Esophagus muscularis mucosa (tissue), 4 donors: ENCODE measurements at regions not wholly inside any gene's neighbourhood (a gene's known extent, or its start where the extent isn't known, plus 50 kb on each side); places are given as distances from the start of the nearest gene placed in this dataset.
A peak's percentile ranks its signal among the peaks of the same experiment; 100 is the strongest.

Source experiments
- DNase-seq: peaks from one replicate; pipeline ENCODE4 v3.0.0-alpha.2; 2017; ENCODE audit errors: extremely low spot score
- H3K27ac ChIP-seq, 4 donors: fragments of 200-600 bp; sonication (generic); replicated peaks in 1 of 4; 1 replicate in 3 of 4; 2 replicates in 1 of 4; pipeline ENCODE4 v1.5.1; 2016 to 2019; ENCODE audit warnings: mild to moderate bottlenecking in 1 of 4
- H3K27me3 ChIP-seq, 4 donors: fragments of 200-600 bp; sonication (generic); one replicate each; pipeline versions ENCODE4 v1.5.1 to v1.6.0; 2016 to 2019
- H3K36me3 ChIP-seq, 4 donors: fragments of 200-600 bp; sonication (generic); one replicate each; pipeline ENCODE4 v1.5.1; 2016 to 2019
- H3K4me1 ChIP-seq, 4 donors: fragments of 200-600 bp; sonication (generic); one replicate each; pipeline ENCODE4 v1.5.1; 2016 to 2019
- H3K4me3 ChIP-seq, 4 donors: fragments of 200-600 bp; sonication (generic); 1 replicate in 2 of 4; 2 replicates in 2 of 4; pipeline ENCODE4 v1.5.1; 2016 to 2019; ENCODE audit warnings: mild to moderate bottlenecking in 4 of 4, moderate library complexity in 1 of 4
- H3K9me3 ChIP-seq, 4 donors: fragments of 200-600 bp; sonication (generic); 1 replicate in 3 of 4; 2 replicates in 1 of 4; pipeline ENCODE4 v1.5.1; 2016 to 2019
- CTCF ChIP-seq, 3 experiments: fragments of 200-600 bp in 2 of 3; fragments of 450-650 bp in 1 of 3; sonication (generic) in 2 of 3; IDR thresholded peaks; one replicate each; pipeline ENCODE4 v1.5.1; 2017 to 2019; ENCODE audit warnings: antibody characterized with exemption in 3 of 3, mild to moderate bottlenecking in 2 of 3, moderate library complexity in 1 of 3
- EP300 ChIP-seq: sonication (generic); formaldehyde crosslinking; IDR thresholded peaks from one replicate; pipeline ENCODE4 v1.6.1; 2017; ENCODE audit warnings: antibody characterized with exemption
- POLR2A ChIP-seq: fragments of 450-650 bp; IDR thresholded peaks from one replicate; pipeline ENCODE4 v1.6.1; 2017; ENCODE audit warnings: antibody characterized with exemption, moderate library complexity, mild to moderate bottlenecking, low read depth
- POLR2AphosphoS5 ChIP-seq, 2 donors: sonication (generic); formaldehyde crosslinking; IDR thresholded peaks; one replicate each; pipeline ENCODE4 v1.6.1; 2017; ENCODE audit warnings: antibody characterized with exemption in 2 of 2
- WGBS: methylation state at CpG from one replicate; pipeline ENCODE4 v1.1.5; 2018; 5-methylcytosine and 5-hydroxymethylcytosine counted together
- intact Hi-C: fragments of 100-400 bp; cut with DNase I; formaldehyde crosslinking; loops from one replicate; pipeline ENCODE4 v1.15.1; 2023

- WGBS: 60% methylated on average over 4 of the region's 4 CpGs
- peak overlapping the region; percentile 50 to 68 (median 56) for H3K27ac ChIP-seq
- H3K9me3 ChIP-seq: no peaks in the 10 kb centered on the region
- H3K36me3 ChIP-seq: no peaks in the 10 kb centered on the region
- DNase-seq: no peak
- H3K4me3 ChIP-seq: no peak overlapping the region
- peaks cover 0 to 10% (median 0%) of the 10 kb centered on the region in 4 donors for H3K4me1 ChIP-seq
- no peaks in the 10 kb centered on the region for H3K27me3 ChIP-seq
- intact Hi-C loops: no loop called here
- no peak for TF ChIP-seq EP300
- TF ChIP-seq POLR2AphosphoS5 (IDR thresholded peaks at IDR 0.05): no peak
- TF ChIP-seq POLR2A: no peak
- TF ChIP-seq CTCF (IDR thresholded peaks at IDR 0.05): no peak
Measured at GRCh38 chr13:40470660-40471059, 195.8 kb downstream of the FOXO1 start.

GRCh38 chr13:40471076-40471475 is 195.4 kb downstream of the FOXO1 start:
- WGBS: 71% methylated on average over 5 of the region's 5 CpGs
- Histone ChIP-seq H3K36me3 (no peaks in the 10 kb centered on the region), H3K9me3 (no peaks in the 10 kb centered on the region), H3K27me3 (no peaks in the 10 kb centered on the region), H3K27ac (peak overlapping the region; percentile 50 to 68 (median 52)), H3K4me3 (no peak overlapping the region), H3K4me1 (peaks cover 0 to 11% (median 2%) of the 10 kb centered on the region in 4 donors)
- DNase-seq: no peak
- intact Hi-C loops: no loop called here
- TF ChIP-seq EP300 (no peak), POLR2A (no peak), CTCF (IDR thresholded peaks at IDR 0.05) (no peak), POLR2AphosphoS5 (IDR thresholded peaks at IDR 0.05) (no peak)

GRCh38 chr13:40471911-40472310 is 194.5 kb downstream of the FOXO1 start:
- intact Hi-C loops: no loop called here
- Histone ChIP-seq H3K9me3 (no peaks in the 10 kb centered on the region), H3K27me3 (no peaks in the 10 kb centered on the region), H3K4me3 (no peak overlapping the region), H3K4me1 (peaks cover 8 to 20% (median 11%) of the 10 kb centered on the region in 4 donors), H3K36me3 (no peaks in the 10 kb centered on the region), H3K27ac (peak overlapping the region in 1 of 4 donors; percentile 55)
- no peak for DNase-seq
- TF ChIP-seq POLR2A (no peak), CTCF (IDR thresholded peaks at IDR 0.05) (no peak), POLR2AphosphoS5 (IDR thresholded peaks at IDR 0.05) (no peak), EP300 (no peak)
- 94% methylated on average over 9 of the region's 10 CpGs for WGBS

GRCh38 chr13:40472427-40473220 is 193.8 kb downstream of the FOXO1 start:
- H3K4me1 ChIP-seq: peaks cover 15 to 27% (median 18%) of the 10 kb centered on the region in 4 donors
- H3K9me3 ChIP-seq: no peaks in the 10 kb centered on the region
- TF ChIP-seq POLR2AphosphoS5 (IDR thresholded peaks at IDR 0.05): no peak
- TF ChIP-seq POLR2A: no peak
- no peak for TF ChIP-seq EP300
- TF ChIP-seq CTCF (IDR thresholded peaks at IDR 0.05): no peak
- 82% methylated on average over 6 of the region's 8 CpGs for WGBS
- intact Hi-C loops: no loop called here
- H3K36me3 ChIP-seq: no peaks in the 10 kb centered on the region
- H3K27ac ChIP-seq: no peak overlapping the region
- no peak overlapping the region for H3K4me3 ChIP-seq
- H3K27me3 ChIP-seq: no peaks in the 10 kb centered on the region
- no peak for DNase-seq

- Histone ChIP-seq H3K36me3 (no peaks in the 10 kb centered on the region), H3K27me3 (no peaks in the 10 kb centered on the region), H3K4me1 (peaks cover 22 to 40% (median 32%) of the 10 kb centered on the region in 4 donors), H3K9me3 (no peaks in the 10 kb centered on the region), H3K27ac (no peak overlapping the region), H3K4me3 (no peak overlapping the region)
- WGBS: 93% methylated on average over 3 of the region's 3 CpGs
- intact Hi-C loops: no loop called here
- no peak for DNase-seq
- TF ChIP-seq EP300: no peak
- TF ChIP-seq POLR2A: no peak
- TF ChIP-seq POLR2AphosphoS5 (IDR thresholded peaks at IDR 0.05): no peak
- no peak for TF ChIP-seq CTCF (IDR thresholded peaks at IDR 0.05)
Measured at GRCh38 chr13:40475617-40476016, 190.8 kb downstream of the FOXO1 start.
